A549 (cell line): ENCODE measurements at regions not wholly inside any gene's neighbourhood (a gene's known extent, or its start where the extent isn't known, plus 50 kb on each side); places are given as distances from the start of the nearest gene placed in this dataset.

Experiments used
- ATAC-seq, 2 experiments: fragments of 200-7000 bp in 1 of 2; fragments of >200 bp in 1 of 2; cut with Nextera tagmentation in 1 of 2; cut with Tn5 transposase in 1 of 2; 3 replicates each; pipeline versions ENCODE4 v1.8.0 to v1.9.1; 2018 to 2020; ENCODE audit warnings: mild to moderate bottlenecking in 1 of 2, moderate library complexity in 1 of 2
- CTCF ChIA-PET: fragments of 300-600 bp; sonication (Branson Sonifier 250); formaldehyde crosslinking; extraction: SDS; loops from one replicate; lab custom pipeline; 2021; ENCODE audit warnings: antibody characterized with exemption, inconsistent platforms; lab: Yijun Ruan, JAX
- POLR2A ChIA-PET: fragments of 350-600 bp; formaldehyde crosslinking; extraction: SDS; loops from one replicate; lab custom pipeline; 2021; ENCODE audit warnings: antibody characterized with exemption, inconsistent platforms; lab: Yijun Ruan, JAX
- DNase-seq, 2 experiments: peaks; one replicate each; pipeline versions ENCODE4 v3.0.0 to v3.0.0-alpha.2; 2011 to 2016; ENCODE audit warnings: low read depth in 1 of 2, low spot score in 1 of 2
- FAIRE-seq: peaks from 2 replicates; lab custom pipeline; 2011; peaks lifted over from hg19 to GRCh38; lab: Jason Lieb, UNC
- H3K27ac ChIP-seq, 2 experiments: fragments of >200 bp; sonication (Bioruptor Twin); formaldehyde crosslinking; 3 replicates each; pipeline ENCODE4 v1.5.1; 2016 to 2017
- H3K4me1 ChIP-seq: fragments of >200 bp; sonication (Bioruptor Twin); formaldehyde crosslinking; 3 replicates; pipeline ENCODE4 v1.6.1; 2016
- H3K4me2 ChIP-seq: fragments of >200 bp; sonication (Bioruptor Twin); formaldehyde crosslinking; 3 replicates; pipeline ENCODE4 v1.6.1; 2016
- H3K4me3 ChIP-seq: fragments of >200 bp; sonication (Bioruptor Twin); formaldehyde crosslinking; 3 replicates; pipeline ENCODE4 v1.5.1; 2016
- H3K9me3 ChIP-seq: fragments of >200 bp; sonication (Bioruptor Twin); formaldehyde crosslinking; 3 replicates; pipeline ENCODE4 v1.6.1; 2016
- CBX8 ChIP-seq: fragments of 200-600 bp; sonication (generic); IDR thresholded peaks from 2 replicates; pipeline ENCODE4 v1.6.1; 2016
- CHD4 ChIP-seq: fragments of 200-600 bp; sonication (generic); IDR thresholded peaks from 2 replicates; pipeline ENCODE4 v1.6.1; 2016; ENCODE audit warnings: antibody characterized with exemption, mild to moderate bottlenecking, borderline replicate concordance
- EHF ChIP-seq: fragments of 250-450 bp; sonication (Bioruptor Pico); IDR thresholded peaks from 2 replicates; pipeline ENCODE4 v1.5.0; 2020; ENCODE audit warnings: mild to moderate bottlenecking
- EHMT2 ChIP-seq: fragments of 200-600 bp; sonication (generic); IDR thresholded peaks from 2 replicates; pipeline ENCODE4 v1.6.1; 2016; ENCODE audit warnings: antibody characterized with exemption, low read depth, mild to moderate bottlenecking, moderate library complexity
- FOSB ChIP-seq: fragments of 250-450 bp; sonication (Bioruptor Pico); IDR thresholded peaks from 2 replicates; pipeline ENCODE4 v1.5.0; 2020; ENCODE audit warnings: mild to moderate bottlenecking, moderate library complexity
- GATA3 ChIP-seq: IDR thresholded peaks from 2 replicates; pipeline ENCODE4 v1.6.1; 2012; ENCODE audit warnings: borderline replicate concordance
- HOXA7 ChIP-seq: fragments of 250-450 bp; sonication (Bioruptor Pico); IDR thresholded peaks from 2 replicates; pipeline ENCODE4 v1.5.0; 2020; ENCODE audit warnings: mild to moderate bottlenecking, moderate library complexity
- HOXB13 ChIP-seq: fragments of 250-450 bp; sonication (Bioruptor Pico); IDR thresholded peaks from 2 replicates; pipeline ENCODE4 v1.5.0; 2020; ENCODE audit warnings: low read depth, mild to moderate bottlenecking, moderate library complexity
- JUNB ChIP-seq: fragments of >200 bp; sonication (Bioruptor Twin); formaldehyde crosslinking; IDR thresholded peaks from 2 replicates; pipeline ENCODE4 v1.6.1; 2016
- MAFK ChIP-seq: fragments of 450-650 bp; IDR thresholded peaks from 2 replicates; pipeline ENCODE4 v1.6.1; 2014; ENCODE audit not compliant: partially characterized antibody
- PBX3 ChIP-seq: IDR thresholded peaks from 2 replicates; pipeline ENCODE4 v1.6.1; 2012
- RAD21 ChIP-seq, 2 experiments: fragments of >200 bp in 1 of 2; sonication (Bioruptor Twin) in 1 of 2; formaldehyde crosslinking in 1 of 2; IDR thresholded peaks in 1 of 2; conservative IDR thresholded peaks in 1 of 2; 2 replicates in 1 of 2; 3 replicates in 1 of 2; pipeline ENCODE4 v1.6.1; 2012 to 2018; ENCODE audit warnings: inconsistent platforms in 1 of 2
- RCOR1 ChIP-seq: fragments of 150-350 bp; IDR thresholded peaks from 2 replicates; pipeline ENCODE4 v1.6.1; 2014; ENCODE audit warnings: antibody characterized with exemption, low read length, low read depth
- RNF2 ChIP-seq: fragments of 200-600 bp; sonication (generic); IDR thresholded peaks from 2 replicates; pipeline ENCODE4 v1.6.1; 2016; ENCODE audit warnings: low read depth, mild to moderate bottlenecking, antibody characterized with exemption, moderate library complexity, borderline replicate concordance
- TFCP2L1 ChIP-seq: fragments of 250-450 bp; sonication (Bioruptor Pico); IDR thresholded peaks from 2 replicates; pipeline ENCODE4 v1.5.0; 2021; ENCODE audit warnings: mild to moderate bottlenecking
- ZFP36 ChIP-seq: fragments of 450-650 bp; IDR thresholded peaks from 2 replicates; pipeline ENCODE4 v1.6.1; 2014; ENCODE audit warnings: borderline replicate concordance; ENCODE audit not compliant: partially characterized antibody
- ZSCAN20 ChIP-seq: fragments of 250-450 bp; sonication (Bioruptor Pico); IDR thresholded peaks from 2 replicates; pipeline ENCODE4 v1.8.0; 2022; ENCODE audit warnings: mild to moderate bottlenecking, moderate library complexity
- WGBS: methylation state at CpG from one replicate; pipeline ENCODE4 v1.1.6; 2017; ENCODE audit errors: missing lambda C conversion rate; 5-methylcytosine and 5-hydroxymethylcytosine counted together
- TF ChIP-seq, protein P1 (sequence below): fragments of 150-350 bp; IDR thresholded peaks from 2 replicates; pipeline ENCODE4 v1.6.1; 2014; ENCODE audit warnings: low read depth, mild to moderate bottlenecking, low read length
- TF ChIP-seq, protein P2 (sequence below): fragments of 450-650 bp; IDR thresholded peaks from 2 replicates; pipeline ENCODE4 v1.6.1; 2014; ENCODE audit warnings: antibody characterized with exemption
- TF ChIP-seq, protein P3 (sequence below): fragments of 200-600 bp; sonication (generic); IDR thresholded peaks from 2 replicates; pipeline ENCODE4 v1.6.1; 2016; ENCODE audit warnings: antibody characterized with exemption, mild to moderate bottlenecking, moderate library complexity
- TF ChIP-seq, protein P4 (sequence below): fragments of 250-450 bp; sonication (Bioruptor Pico); IDR thresholded peaks from 2 replicates; pipeline ENCODE4 v1.5.0; 2020; ENCODE audit warnings: low read depth, mild to moderate bottlenecking, moderate library complexity

GRCh38 chr1:215018555-215018954, 64.0 kb upstream of the KCNK2 start:
- no peaks in the 10 kb centered on the region for H3K9me3 ChIP-seq
- ChIA-PET CTCF (no interaction called here), POLR2A (no interaction called here)
- no peaks in the 10 kb centered on the region for H3K4me1 ChIP-seq
- no peak overlapping the region for H3K27ac ChIP-seq
- TF ChIP-seq, protein P1, sequence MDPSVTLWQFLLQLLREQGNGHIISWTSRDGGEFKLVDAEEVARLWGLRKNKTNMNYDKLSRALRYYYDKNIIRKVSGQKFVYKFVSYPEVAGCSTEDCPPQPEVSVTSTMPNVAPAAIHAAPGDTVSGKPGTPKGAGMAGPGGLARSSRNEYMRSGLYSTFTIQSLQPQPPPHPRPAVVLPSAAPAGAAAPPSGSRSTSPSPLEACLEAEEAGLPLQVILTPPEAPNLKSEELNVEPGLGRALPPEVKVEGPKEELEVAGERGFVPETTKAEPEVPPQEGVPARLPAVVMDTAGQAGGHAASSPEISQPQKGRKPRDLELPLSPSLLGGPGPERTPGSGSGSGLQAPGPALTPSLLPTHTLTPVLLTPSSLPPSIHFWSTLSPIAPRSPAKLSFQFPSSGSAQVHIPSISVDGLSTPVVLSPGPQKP: no peak
- TF ChIP-seq RNF2 (no peak), ZFP36 (no peak), RAD21 (conservative IDR thresholded peaks at IDR 0.05 in 1 of 2, IDR thresholded peaks at IDR 0.05 in 1 of 2) (no peak), EHF (CRISPR knock-in tag) (no peak), HOXB13 (CRISPR knock-in tag) (no peak), ZSCAN20 (CRISPR knock-in tag) (no peak), EHMT2 (no peak), HOXA7 (no peak), MAFK (no peak), RCOR1 (no peak), GATA3 (no peak), JUNB (no peak), CHD4 (no peak)
- TF ChIP-seq, protein P2, sequence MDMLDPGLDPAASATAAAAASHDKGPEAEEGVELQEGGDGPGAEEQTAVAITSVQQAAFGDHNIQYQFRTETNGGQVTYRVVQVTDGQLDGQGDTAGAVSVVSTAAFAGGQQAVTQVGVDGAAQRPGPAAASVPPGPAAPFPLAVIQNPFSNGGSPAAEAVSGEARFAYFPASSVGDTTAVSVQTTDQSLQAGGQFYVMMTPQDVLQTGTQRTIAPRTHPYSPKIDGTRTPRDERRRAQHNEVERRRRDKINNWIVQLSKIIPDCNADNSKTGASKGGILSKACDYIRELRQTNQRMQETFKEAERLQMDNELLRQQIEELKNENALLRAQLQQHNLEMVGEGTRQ: no peak
- TF ChIP-seq, protein P3, sequence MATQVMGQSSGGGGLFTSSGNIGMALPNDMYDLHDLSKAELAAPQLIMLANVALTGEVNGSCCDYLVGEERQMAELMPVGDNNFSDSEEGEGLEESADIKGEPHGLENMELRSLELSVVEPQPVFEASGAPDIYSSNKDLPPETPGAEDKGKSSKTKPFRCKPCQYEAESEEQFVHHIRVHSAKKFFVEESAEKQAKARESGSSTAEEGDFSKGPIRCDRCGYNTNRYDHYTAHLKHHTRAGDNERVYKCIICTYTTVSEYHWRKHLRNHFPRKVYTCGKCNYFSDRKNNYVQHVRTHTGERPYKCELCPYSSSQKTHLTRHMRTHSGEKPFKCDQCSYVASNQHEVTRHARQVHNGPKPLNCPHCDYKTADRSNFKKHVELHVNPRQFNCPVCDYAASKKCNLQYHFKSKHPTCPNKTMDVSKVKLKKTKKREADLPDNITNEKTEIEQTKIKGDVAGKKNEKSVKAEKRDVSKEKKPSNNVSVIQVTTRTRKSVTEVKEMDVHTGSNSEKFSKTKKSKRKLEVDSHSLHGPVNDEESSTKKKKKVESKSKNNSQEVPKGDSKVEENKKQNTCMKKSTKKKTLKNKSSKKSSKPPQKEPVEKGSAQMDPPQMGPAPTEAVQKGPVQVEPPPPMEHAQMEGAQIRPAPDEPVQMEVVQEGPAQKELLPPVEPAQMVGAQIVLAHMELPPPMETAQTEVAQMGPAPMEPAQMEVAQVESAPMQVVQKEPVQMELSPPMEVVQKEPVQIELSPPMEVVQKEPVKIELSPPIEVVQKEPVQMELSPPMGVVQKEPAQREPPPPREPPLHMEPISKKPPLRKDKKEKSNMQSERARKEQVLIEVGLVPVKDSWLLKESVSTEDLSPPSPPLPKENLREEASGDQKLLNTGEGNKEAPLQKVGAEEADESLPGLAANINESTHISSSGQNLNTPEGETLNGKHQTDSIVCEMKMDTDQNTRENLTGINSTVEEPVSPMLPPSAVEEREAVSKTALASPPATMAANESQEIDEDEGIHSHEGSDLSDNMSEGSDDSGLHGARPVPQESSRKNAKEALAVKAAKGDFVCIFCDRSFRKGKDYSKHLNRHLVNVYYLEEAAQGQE: no peak
- DNase-seq (no peak), ATAC-seq (no peak), FAIRE-seq (no peak)
- no peak overlapping the region for H3K4me2 ChIP-seq
- 14% methylated on average over 3 of the region's 3 CpGs for WGBS
- H3K4me3 ChIP-seq: no peak overlapping the region

DNA sequence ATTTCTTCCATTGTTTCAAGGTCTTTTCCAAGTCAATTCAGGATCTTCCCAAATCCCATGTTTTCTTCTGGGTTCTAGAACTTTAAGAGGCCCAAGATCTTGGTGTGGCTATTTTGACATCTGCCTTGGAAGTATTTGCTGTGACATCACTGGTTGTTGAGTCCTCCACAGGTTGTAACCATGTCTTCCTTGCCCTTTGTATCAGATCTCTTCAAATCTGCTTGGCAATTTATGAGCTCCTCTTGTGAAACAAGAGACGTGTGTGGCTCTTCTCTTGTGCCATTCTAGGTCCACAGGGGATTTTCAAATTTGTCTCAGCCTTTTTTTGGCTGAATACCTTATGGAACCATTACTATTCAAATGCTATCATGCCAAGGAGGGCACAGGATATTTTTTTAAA, 60.3 kb upstream of the KCNK2 start:
- no peak overlapping the region for H3K4me3 ChIP-seq
- H3K9me3 ChIP-seq: no peaks in the 10 kb centered on the region
- H3K4me2 ChIP-seq: no peak overlapping the region
- ChIA-PET CTCF (no interaction called here), POLR2A (no interaction called here)
- DNase-seq (no peak), FAIRE-seq (no peak), ATAC-seq (no peak)
- H3K4me1 ChIP-seq: no peaks in the 10 kb centered on the region
- no peak overlapping the region for H3K27ac ChIP-seq
- WGBS: 4% methylated on average over 1 of the region's 1 CpG
- TF ChIP-seq EHMT2 (no peak), TFCP2L1 (CRISPR knock-in tag) (no peak), CBX8 (no peak), FOSB (CRISPR knock-in tag) (no peak), PBX3 (no peak)
- TF ChIP-seq, protein P4, sequence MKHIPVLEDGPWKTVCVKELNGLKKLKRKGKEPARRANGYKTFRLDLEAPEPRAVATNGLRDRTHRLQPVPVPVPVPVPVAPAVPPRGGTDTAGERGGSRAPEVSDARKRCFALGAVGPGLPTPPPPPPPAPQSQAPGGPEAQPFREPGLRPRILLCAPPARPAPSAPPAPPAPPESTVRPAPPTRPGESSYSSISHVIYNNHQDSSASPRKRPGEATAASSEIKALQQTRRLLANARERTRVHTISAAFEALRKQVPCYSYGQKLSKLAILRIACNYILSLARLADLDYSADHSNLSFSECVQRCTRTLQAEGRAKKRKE (CRISPR knock-in tag): no peak
